ENCODE measurements at regions not wholly inside any gene's neighbourhood (a gene's known extent, or its start where the extent isn't known, plus 50 kb on each side); places are given as distances from the start of the nearest gene placed in this dataset.

GRCh38 chr21:23804866-23805265 lies 1802.4 kb downstream of the MRPL39 start:
- 70 to 71% methylated on average over 5 of the region's 5 CpGs for WGBS, 2 donors
- no peak for DNase-seq (ENCODE audit: low spot score in 2 of 2)
- TF ChIP-seq CTCF (IDR thresholded peaks at IDR 0.05) (no peak), POLR2A (IDR thresholded peaks at IDR 0.05) (no peak)
- no peak overlapping the region for H3K4me3 ChIP-seq (ENCODE audit: low read depth, poor library complexity, severe bottlenecking)
- intact Hi-C loops (cut with DNase I; ENCODE audit: low total_unique reads): no loop called here

- TF ChIP-seq CTCF (IDR thresholded peaks at IDR 0.05): no peak
- no peak for TF ChIP-seq POLR2A (IDR thresholded peaks at IDR 0.05)
- intact Hi-C loops (cut with DNase I; ENCODE audit: low total_unique reads): no loop called here
- no peak overlapping the region for H3K4me3 ChIP-seq (ENCODE audit: low read depth, poor library complexity, severe bottlenecking)
- 66 to 72% methylated on average over 6 of the region's 6 CpGs for WGBS, 2 donors
- DNase-seq (ENCODE audit: low spot score in 2 of 2): no peak
Observed at GRCh38 chr21:23801292-23801691, 1806.0 kb downstream of the MRPL39 start.

- intact Hi-C loops (cut with DNase I; ENCODE audit: low total_unique reads): no loop called here
- TF ChIP-seq CTCF (IDR thresholded peaks at IDR 0.05) (no peak), POLR2A (IDR thresholded peaks at IDR 0.05) (no peak)
- no peak overlapping the region for H3K4me3 ChIP-seq (ENCODE audit: low read depth, poor library complexity, severe bottlenecking)
- 75 to 77% methylated on average over 5 of the region's 5 CpGs for WGBS, 2 donors
- DNase-seq (ENCODE audit: low spot score in 2 of 2): no peak
Observed at GRCh38 chr21:23799376-23799775, 1807.9 kb downstream of the MRPL39 start.

GRCh38 chr21:23792300-23792699 lies 1815.0 kb downstream of the MRPL39 start:
- WGBS, 2 donors: 32 to 43% methylated on average over 1 of the region's 1 CpG
- H3K4me3 ChIP-seq (ENCODE audit: low read depth, poor library complexity, severe bottlenecking): no peak overlapping the region
- intact Hi-C loops (cut with DNase I; ENCODE audit: low total_unique reads): no loop called here
- TF ChIP-seq POLR2A (IDR thresholded peaks at IDR 0.05): no peak
- no peak for TF ChIP-seq CTCF (IDR thresholded peaks at IDR 0.05)
- DNase-seq (ENCODE audit: low spot score in 2 of 2): no peak

GRCh38 chr21:23789864-23790263 lies 1817.4 kb downstream of the MRPL39 start:
- 66 to 100% methylated on average over 1 of the region's 1 CpG for WGBS, 2 donors
- no peak for DNase-seq (ENCODE audit: low spot score in 2 of 2)
- intact Hi-C loops (cut with DNase I; ENCODE audit: low total_unique reads): no loop called here
- H3K4me3 ChIP-seq (ENCODE audit: low read depth, poor library complexity, severe bottlenecking): no peak overlapping the region
- no peak for TF ChIP-seq CTCF (IDR thresholded peaks at IDR 0.05)
- TF ChIP-seq POLR2A (IDR thresholded peaks at IDR 0.05): no peak

GRCh38 chr21:23780326-23780725 lies 1827.0 kb downstream of the MRPL39 start:
- H3K4me3 ChIP-seq (ENCODE audit: low read depth, poor library complexity, severe bottlenecking): no peak overlapping the region
- TF ChIP-seq POLR2A (IDR thresholded peaks at IDR 0.05) (no peak), CTCF (IDR thresholded peaks at IDR 0.05) (no peak)
- no peak for DNase-seq (ENCODE audit: low spot score in 2 of 2)
- intact Hi-C loops (cut with DNase I; ENCODE audit: low total_unique reads): no loop called here
- WGBS, 2 donors: 72 to 79% methylated on average over 2 of the region's 2 CpGs

Measured in lower leg skin (tissue), 4 donors.